ENCODE measurements at regions not wholly inside any gene's neighbourhood (a gene's known extent, or its start where the extent isn't known, plus 50 kb on each side); places are given as distances from the start of the nearest gene placed in this dataset.

GRCh38 chr1:4083231-4084047 is 183.4 kb upstream of the C1orf174 start:
- Histone ChIP-seq H3K4me1 (no peaks in the 10 kb centered on the region), H3K9me3 (ENCODE audit: control insufficient read depth, low read length) (no peaks in the 10 kb centered on the region), H3K36me3 (ENCODE audit: control insufficient read depth, insufficient read depth, low read length) (no peaks in the 10 kb centered on the region), H3K4me3 (ENCODE audit: low read depth, low read length) (no peak overlapping the region), H3K79me2 (no peaks in the 10 kb centered on the region), H3K27me3 (ENCODE audit: control insufficient read depth, insufficient read depth, low read length) (no peaks in the 10 kb centered on the region), H3K4me2 (ENCODE audit: low read length) (no peak overlapping the region), H3K27ac (no peak overlapping the region), H2AFZ (no peak overlapping the region), H3K9ac (no peak overlapping the region)
- TF ChIP-seq CTCF (IDR thresholded peaks at IDR 0.05): no peak

GRCh38 chr1:4084048-4084431 is 184.0 kb upstream of the C1orf174 start:
- no peak overlapping the region for H3K4me2 ChIP-seq (ENCODE audit: low read length)
- H2AFZ ChIP-seq: no peak overlapping the region
- no peaks in the 10 kb centered on the region for H3K36me3 ChIP-seq (ENCODE audit: control insufficient read depth, insufficient read depth, low read length)
- H3K27ac ChIP-seq: no peak overlapping the region
- no peak overlapping the region for H3K4me3 ChIP-seq (ENCODE audit: low read depth, low read length)
- no peaks in the 10 kb centered on the region for H3K79me2 ChIP-seq
- no peaks in the 10 kb centered on the region for H3K27me3 ChIP-seq (ENCODE audit: control insufficient read depth, insufficient read depth, low read length)
- H3K9me3 ChIP-seq (ENCODE audit: control insufficient read depth, low read length): no peaks in the 10 kb centered on the region
- H3K4me1 ChIP-seq: no peaks in the 10 kb centered on the region
- H3K9ac ChIP-seq: no peak overlapping the region
- no peak for TF ChIP-seq CTCF (IDR thresholded peaks at IDR 0.05)

- no peak overlapping the region for H2AFZ ChIP-seq
- no peak overlapping the region for H3K9ac ChIP-seq
- no peak overlapping the region for H3K27ac ChIP-seq
- no peaks in the 10 kb centered on the region for H3K79me2 ChIP-seq
- no peaks in the 10 kb centered on the region for H3K4me1 ChIP-seq
- H3K27me3 ChIP-seq (ENCODE audit: control insufficient read depth, insufficient read depth, low read length): no peaks in the 10 kb centered on the region
- no peaks in the 10 kb centered on the region for H3K9me3 ChIP-seq (ENCODE audit: control insufficient read depth, low read length)
- no peak for TF ChIP-seq CTCF (IDR thresholded peaks at IDR 0.05)
- no peaks in the 10 kb centered on the region for H3K36me3 ChIP-seq (ENCODE audit: control insufficient read depth, insufficient read depth, low read length)
- H3K4me3 ChIP-seq (ENCODE audit: low read depth, low read length): no peak overlapping the region
- H3K4me2 ChIP-seq (ENCODE audit: low read length): no peak overlapping the region
These were observed 184.4 kb upstream of the C1orf174 start for GRCh38 chr1:4084446-4084845.

- Histone ChIP-seq H3K4me1 (no peaks in the 10 kb centered on the region), H3K9me3 (ENCODE audit: control insufficient read depth, low read length) (no peaks in the 10 kb centered on the region), H3K4me3 (ENCODE audit: low read depth, low read length) (no peak overlapping the region), H3K79me2 (no peaks in the 10 kb centered on the region), H3K27me3 (ENCODE audit: control insufficient read depth, insufficient read depth, low read length) (no peaks in the 10 kb centered on the region), H3K9ac (no peak overlapping the region), H3K27ac (no peak overlapping the region), H2AFZ (no peak overlapping the region), H3K36me3 (ENCODE audit: control insufficient read depth, insufficient read depth, low read length) (no peaks in the 10 kb centered on the region), H3K4me2 (ENCODE audit: low read length) (no peak overlapping the region)
- no peak for TF ChIP-seq CTCF (IDR thresholded peaks at IDR 0.05)
These were observed 184.8 kb upstream of the C1orf174 start for GRCh38 chr1:4084896-4085295.

- Histone ChIP-seq H3K9me3 (ENCODE audit: control insufficient read depth, low read length) (no peaks in the 10 kb centered on the region), H3K27ac (no peak overlapping the region), H3K36me3 (ENCODE audit: control insufficient read depth, insufficient read depth, low read length) (no peaks in the 10 kb centered on the region), H3K4me2 (ENCODE audit: low read length) (no peak overlapping the region), H3K4me3 (ENCODE audit: low read depth, low read length) (no peak overlapping the region), H3K79me2 (no peaks in the 10 kb centered on the region), H3K27me3 (ENCODE audit: control insufficient read depth, insufficient read depth, low read length) (no peaks in the 10 kb centered on the region), H3K9ac (no peak overlapping the region), H3K4me1 (no peaks in the 10 kb centered on the region), H2AFZ (no peak overlapping the region)
- TF ChIP-seq CTCF (IDR thresholded peaks at IDR 0.05): no peak
These were observed 185.5 kb upstream of the C1orf174 start for GRCh38 chr1:4085546-4085945.

All from parathyroid adenoma (tissue), 2 donors.